HG03442 (cell line): ENCODE measurements at regions not wholly inside any gene's neighbourhood (a gene's known extent, or its start where the extent isn't known, plus 50 kb on each side); places are given as distances from the start of the nearest gene placed in this dataset.
"Not testable (repeated sequence)": the region's sequence is repeated elsewhere in the genome, so short reads cannot be mapped to it uniquely, and the experiment has no call there.

ENCODE experiments used
- ATAC-seq: cut with Tn5 transposase; IDR thresholded peaks from one replicate; pipeline ENCODE4 v1.9.1; 2021; ENCODE audit warnings: mild to moderate bottlenecking, moderate library complexity; ENCODE audit not compliant: unreplicated experiment

DNA sequence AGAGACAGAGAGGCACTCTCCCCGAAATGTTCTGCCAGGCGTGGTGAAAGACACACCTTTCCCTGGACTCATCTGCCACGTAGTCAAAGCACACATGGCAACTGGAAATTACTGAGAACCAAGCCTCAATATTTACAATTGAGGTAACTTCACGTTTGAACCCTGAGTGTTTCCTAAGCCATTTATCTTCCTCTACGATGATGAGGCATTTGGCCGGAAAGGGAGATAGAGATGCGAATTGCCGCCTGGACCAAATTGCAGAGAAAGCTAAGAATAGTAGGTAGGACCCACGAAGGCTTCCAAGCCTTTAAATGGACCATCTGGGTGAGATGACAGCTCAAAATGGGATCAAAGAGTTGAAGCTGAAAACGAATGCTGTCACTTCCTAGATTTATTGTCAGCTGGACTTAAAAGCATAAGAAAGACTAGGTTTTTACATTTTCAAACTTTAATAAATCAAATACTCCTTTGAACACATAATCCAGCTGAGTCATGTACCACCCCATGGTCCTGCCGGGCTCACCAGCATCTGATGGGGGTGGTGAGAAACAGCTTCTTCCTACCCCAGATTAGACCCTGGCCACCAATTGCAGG is 135.6 kb upstream of the LYZL2 start:
- ATAC-seq, result no peak

DNA sequence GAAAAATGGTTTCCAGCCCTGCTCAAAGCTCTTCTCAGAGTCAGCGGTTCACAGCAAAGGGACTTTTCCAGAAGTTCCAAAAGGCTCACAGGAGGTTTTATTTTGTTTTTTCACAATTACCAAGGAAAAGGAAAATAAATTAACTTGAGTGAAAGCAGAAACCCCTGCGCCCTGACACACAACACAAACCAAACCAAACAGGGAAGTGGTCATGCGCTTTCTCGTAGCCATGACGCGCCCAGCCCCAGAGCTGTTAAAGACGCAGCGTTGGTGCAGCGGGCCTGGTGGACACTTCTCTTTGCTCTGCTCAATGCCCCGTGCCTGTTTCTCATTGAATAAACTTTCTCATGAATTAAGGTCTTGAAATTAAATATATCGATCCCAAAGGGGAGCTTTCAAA is 134.4 kb upstream of the LYZL2 start:
- ATAC-seq, result no peak

DNA sequence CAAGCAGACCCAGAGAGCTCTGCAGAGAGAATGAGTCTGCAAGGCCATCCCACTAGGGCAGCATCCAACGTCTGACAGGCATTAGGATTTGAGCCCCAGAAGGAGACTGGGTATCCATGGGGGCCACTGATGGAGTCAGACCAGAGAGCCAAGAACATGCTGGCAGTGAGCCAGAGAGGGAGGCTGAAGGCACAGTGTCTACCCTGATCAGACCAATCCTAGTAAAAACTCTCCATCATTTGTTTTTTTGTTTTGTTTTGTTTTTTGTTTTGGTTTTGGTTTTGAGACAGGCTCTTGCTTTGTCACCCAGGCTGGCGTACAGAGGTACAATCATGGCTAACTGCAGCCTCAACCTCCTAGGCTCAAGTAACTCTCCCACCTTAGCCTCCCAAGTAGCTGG is 133.1 kb upstream of the LYZL2 start:
- no peak for ATAC-seq

DNA sequence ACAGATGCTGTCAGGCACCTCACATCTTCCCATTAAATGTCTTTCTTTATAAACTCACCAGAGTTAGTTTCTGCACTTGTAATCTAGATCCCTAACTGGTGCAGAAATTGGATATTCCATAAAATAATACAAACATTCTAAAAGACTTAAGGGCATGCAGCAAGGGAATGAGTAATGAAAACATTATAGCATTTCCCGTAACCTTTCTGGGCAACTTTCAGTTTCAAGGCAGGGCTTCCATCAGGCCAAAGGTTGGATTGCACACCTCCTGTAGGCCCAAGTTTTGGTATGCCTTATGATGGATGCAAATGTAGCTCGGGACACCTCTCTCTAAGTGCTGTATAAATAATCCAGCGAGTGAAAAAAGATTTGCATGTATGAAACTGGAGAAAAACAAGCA is 129.9 kb upstream of the LYZL2 start:
- ATAC-seq, result no peak

DNA sequence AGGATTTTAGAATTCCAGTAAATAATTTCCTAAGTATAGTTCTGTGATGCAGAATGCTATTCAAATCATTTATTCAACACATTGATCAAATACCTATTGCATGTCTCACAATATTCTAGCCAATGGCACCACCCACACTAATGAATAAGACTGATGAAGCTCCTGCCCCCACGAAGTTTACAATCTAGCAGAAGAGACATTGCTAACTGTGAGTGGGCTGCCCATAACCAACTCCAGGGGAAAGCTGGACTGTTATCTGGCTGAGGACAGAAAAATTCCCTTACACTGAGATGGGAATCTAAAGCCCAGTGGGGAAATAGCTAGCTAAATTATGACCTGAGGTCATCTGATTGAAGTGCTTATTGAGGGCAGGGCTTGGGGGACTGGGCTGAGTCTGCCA is 128.8 kb upstream of the LYZL2 start:
- ATAC-seq, result no peak

DNA sequence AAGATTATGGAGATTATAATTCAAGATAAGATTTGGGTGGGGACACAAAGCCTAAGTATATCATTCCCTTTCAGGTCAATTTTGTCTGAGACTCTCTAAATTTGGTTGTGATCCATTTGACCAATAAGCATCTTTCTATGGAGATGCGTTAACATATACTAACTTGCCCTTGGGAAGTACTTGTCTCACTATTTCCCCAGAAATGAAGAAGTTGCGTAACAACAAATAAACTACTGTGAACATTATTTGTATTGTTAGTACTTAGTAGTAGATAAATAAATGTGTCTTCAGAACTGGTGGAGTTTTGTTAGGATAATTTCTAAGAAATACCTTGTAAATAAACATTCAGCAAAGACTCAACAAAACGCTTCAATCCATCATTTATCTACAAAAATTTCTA is 127.3 kb upstream of the LYZL2 start:
- ATAC-seq, result no peak

DNA sequence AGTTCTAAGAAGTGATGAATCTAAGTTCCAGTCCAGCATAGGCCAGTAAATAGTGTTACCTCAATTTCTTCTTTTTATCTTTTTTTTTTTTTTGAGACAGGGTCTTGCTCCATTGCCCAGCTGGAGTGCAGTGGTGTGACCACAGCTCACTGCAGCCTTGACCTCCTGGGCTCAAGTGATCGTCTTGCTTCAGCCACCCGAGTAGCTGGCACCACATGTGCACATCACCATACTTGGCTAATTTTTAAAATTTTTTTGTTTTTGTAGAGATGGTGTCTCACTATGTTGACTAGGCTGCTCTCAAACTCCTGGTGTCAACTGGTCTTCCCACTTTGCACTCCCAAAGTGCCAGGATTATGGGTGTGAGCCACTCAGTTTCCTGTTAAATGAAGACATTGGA is 126.6 kb upstream of the LYZL2 start:
- no peak for ATAC-seq

DNA sequence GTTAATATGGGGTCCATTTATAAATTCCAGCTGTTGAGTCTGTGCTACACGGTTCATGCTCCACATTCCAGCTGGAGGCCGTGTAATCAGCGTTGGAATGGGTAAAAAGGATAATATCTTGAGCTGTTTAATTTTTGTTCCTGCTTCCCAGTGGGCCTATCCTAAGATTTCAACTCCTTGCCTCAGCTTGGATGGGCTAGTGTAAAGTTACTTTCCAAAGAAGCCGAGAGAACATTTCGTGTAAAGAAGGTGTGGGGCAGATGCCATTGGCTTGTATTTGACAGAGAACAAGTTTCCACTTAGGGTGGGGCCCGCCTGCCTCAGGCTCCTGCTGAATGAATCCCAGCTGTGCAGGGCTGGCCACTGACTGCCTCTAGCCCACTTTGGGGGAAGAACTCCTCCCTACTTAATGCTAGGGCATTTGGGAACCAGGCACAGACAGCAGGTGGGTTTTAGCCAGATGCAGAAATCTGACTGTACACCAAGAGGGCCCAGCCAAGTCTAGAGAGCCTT is 125.9 kb upstream of the LYZL2 start:
- no peak for ATAC-seq

DNA sequence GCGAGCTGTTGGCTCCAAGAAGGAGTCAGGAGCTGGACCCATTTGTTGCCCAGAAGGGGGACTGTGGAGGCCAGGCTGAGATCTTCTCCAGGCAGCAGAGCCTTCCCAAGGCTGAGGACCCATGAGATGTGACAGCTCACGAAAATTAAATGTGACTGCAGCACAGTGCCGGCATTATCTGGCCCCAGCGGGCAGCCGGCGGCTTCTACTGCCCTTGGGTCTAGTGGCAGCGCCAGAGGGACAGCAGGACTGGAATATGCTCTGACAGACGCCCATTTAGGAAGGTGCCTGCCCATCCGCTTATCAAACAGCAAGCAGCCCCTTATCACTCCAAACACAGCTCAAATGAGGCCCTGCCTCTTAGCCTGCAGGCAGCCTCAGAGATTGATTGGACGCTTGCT is 122.9 kb upstream of the LYZL2 start:
- no peak for ATAC-seq

DNA sequence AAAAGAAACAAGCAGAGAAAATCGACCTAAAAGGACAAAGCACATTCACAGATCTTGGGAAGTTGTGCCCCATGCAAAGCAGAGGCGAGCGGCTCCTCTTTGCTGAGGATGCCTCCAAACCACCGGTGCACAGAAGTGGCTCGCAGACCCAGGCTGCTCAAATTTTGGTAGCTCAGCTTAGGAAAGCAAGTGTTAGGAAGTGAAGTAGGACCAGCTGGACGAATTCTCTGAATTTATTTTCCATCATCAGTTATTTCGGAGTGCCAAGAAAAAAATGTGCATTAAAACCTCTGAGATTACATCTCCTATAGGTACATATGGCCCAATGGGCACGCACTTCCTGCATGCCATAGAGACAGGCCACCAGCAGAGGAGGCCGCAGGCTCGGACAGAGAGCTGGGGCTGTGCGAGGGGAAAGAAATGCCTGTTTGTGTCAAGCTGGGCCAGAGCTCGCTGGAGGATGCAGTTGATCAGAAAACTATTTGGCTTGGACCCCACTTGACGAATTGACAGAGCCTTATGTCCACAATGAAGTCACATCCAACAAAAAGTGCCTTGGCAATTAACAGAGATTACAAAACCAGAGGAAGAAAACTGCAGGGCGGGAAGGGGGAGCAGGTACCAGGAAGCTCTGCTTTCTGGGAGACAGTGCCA is 122.3 kb upstream of the LYZL2 start:
- ATAC-seq, result no peak

DNA sequence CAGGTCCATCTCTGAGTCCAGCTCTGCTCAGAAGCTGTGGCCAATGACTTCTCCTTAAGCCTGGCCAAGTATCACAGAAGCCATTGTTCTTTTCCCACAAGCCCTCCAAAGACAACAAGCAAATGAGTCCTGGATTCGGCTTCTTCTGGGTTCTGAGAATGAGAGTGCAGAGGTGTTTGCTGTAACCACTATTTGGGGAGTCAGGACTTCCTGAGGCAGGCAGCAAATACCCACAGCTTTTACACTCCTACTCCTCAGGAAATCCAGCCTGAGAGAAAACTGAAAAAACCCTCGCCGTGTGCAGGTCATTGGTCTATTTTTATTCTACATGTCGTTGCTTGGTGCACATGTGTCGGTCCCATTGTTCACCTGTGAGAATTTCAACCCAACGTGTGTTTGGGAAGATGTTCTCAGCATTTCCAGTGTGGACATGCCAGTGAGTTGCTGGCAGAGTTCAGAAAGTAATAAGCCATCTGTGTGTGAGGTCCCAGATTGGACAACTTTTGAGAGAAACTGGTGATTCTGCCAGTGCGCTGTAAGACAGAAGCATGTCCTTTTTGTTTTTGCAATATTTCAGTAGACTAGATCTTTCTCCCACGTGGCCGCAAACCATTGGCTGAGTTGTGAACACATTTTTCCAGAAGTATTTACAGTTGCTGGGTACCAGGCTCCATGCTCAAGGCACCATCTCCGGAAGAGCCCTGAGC is 121.6 kb upstream of the LYZL2 start:
- ATAC-seq, result peak; percentile 69

DNA sequence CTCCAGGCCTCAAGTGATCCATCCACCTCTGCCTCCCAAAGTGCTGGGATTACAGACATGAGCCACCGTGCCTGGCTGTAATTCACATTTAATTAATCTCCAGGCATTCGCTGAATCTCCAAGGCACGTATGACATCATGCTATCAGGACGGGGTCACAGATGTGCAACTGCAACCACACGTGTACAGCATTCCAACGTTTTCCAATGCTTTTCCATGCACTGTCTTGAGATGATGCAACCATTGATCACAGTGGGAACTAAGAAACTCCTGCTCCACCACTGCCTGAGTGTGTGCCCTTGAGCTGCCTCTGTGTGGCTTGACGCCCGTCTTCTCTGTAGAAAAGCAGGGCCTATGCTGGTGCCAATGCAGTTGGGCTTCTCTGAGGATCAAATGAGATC is 119.8 kb upstream of the LYZL2 start:
- no peak for ATAC-seq

DNA sequence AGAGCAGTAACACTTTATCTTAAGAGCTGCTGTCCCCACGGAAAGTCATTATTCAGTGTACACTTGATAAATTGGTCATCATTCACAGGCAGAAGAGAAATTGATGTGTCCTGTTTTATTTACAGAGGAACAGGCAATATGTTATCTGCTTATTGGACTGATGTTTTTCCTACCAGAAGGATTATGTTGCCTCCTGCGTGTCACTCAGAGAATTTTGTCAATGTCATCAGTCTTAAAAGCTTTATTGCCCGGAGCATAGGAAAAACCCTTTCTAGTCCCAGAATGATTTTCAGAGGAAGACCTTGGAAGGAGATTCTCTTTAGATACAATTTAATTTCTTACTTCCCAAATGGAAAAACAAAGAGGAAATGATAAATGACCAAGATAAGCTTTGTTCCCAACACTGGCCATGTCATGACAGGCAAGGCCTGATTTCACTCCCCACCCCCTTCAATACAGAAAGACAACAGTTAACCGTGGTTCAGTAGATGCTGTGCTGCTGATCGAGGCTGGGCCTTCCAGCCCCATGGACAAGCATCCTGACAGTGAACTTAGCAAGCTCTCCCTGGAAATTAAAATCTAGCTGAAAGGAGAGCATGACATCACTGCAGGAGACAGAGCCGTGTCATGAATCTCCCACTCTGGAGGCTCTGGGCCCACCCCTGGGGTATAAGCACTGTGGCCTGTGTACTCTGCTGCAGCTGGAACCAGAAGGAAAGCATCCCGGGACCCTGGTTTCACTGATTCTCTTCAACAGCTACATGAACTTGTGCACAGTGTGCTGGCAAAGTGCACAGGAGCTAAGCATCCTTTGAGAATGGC is 118.8 kb upstream of the LYZL2 start:
- no peak for ATAC-seq

DNA sequence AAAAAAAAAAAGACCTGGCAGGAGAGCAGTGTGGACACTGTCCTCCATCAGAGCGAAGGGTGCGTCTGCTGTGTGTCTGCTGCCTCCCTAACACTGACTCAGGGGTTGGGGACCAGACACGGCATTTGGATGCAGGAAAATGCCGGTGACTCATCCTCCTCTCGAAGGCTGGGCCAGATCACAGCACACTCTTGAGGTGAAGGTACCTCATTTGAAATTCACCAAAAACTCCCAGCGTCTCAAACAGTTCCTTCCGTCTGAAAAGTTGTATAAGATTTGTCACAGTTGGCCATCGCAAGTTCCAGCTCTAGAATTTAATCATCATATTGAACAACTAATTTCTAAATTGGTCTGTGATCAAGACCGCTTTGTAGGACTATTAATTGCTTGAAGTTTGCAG is 118.1 kb upstream of the LYZL2 start:
- peak; percentile 39 for ATAC-seq

DNA sequence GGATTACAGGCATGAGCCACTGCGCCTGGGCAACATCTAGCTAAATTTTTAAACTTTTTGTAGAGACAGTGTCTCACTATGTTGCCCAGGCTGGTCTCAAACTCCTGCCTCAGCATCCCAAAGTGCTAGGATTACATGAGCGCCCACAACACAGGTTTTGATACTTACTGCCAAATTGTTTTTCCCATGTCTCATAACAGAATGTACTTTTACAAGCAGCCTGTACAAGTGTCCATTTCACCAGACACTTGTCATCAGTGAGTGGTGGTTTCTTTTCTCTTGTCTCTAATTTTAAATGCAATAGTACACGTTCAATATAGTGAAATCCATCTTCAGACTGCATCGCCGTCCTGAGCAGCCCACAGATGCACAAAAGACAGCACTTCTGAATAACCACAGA is 116.4 kb upstream of the LYZL2 start:
- ATAC-seq, result no peak

DNA sequence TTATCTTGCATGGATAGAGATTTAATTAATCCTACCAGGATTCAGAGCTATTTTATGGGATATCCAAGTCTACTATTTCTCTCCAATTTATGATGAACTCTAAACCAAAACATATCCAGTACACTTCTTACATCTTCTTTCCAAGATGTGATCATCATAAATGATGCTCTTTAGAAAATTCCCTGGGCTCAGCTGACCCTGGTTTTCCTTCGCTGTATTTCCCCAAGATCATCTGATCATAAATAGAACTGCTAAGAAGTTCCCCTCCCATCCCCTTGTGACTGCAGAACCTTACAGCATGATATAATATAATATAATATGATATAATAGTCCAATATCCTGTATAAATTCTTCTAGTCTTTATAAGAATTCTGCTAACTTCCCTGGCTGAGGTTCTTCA is 114.6 kb upstream of the LYZL2 start:
- no peak for ATAC-seq

DNA sequence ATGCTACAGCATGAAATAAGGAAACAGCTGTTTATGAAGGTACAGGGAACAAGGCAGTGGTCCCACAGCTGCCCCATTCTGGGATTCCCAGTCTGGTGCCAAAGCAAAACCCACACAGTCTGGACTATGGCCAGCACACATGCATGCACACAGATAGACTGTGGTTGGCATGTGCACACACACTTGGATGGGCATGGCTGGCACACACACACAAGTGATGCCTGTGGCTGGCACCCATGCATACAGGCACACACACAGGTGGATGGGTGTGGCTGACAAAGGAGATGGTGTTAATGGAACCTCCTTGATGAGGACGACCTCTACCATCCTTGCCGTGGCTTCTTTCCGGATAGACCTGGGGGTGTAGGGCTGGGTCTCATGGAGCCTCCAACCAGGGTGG is 114.0 kb upstream of the LYZL2 start:
- ATAC-seq, result no peak

DNA sequence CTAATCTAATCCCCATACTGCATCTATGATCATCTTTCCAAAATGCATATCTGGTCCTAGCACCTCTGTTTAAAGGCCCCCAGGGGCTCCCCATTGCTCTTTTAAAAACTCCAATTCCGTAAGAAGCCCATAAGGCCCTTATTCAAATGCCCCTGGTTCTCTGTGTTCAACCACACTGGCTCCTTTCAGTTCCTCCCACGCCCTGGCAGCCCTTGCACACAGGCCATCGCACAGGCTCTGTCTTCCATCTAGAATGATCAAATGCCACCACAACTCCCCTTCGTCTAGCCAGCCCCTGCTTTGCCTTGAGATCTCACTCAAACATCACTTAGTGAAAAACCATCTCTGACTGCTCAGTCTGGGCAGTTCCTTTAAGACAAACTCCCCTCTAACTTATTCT is 112.9 kb upstream of the LYZL2 start:
- peak; percentile 78 for ATAC-seq

DNA sequence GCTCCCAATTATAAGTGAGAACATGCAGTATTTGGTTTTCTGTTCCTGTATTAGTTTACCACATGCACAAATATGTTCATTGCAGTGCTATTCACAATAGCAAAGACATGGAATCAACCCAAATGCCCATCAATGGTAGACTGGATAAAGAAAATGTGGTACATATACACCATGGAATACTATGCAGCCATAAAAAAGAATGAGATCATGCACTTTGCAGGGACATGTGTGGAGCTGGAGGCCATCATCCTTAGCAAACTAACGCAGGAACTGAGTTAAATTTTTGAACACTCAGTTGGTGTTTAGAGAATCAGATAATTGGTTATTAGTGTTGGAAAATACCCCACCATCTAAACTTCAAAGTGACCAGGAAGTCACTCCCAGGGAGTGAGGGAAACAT is 111.2 kb upstream of the LYZL2 start:
- ATAC-seq, result not testable (repeated sequence)

DNA sequence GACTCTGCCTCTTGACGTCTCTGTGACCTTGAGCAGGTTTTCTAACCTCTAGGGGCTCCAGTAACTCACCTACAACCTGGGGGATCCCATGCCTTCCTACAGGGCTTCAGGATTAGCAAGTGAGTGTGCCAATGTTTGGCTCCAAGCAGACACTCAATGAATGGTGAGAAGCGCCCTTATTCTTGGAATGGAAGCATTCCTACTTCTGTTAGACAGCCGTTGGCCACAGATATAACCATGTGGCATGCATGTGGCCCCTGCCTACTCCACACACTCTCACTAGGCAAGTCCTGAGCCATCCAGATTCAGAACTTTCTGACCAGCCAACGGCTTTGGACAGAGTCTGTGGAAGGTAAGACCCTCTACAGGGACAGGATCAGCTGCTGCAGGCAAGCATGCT is 108.9 kb upstream of the LYZL2 start:
- no peak for ATAC-seq

DNA sequence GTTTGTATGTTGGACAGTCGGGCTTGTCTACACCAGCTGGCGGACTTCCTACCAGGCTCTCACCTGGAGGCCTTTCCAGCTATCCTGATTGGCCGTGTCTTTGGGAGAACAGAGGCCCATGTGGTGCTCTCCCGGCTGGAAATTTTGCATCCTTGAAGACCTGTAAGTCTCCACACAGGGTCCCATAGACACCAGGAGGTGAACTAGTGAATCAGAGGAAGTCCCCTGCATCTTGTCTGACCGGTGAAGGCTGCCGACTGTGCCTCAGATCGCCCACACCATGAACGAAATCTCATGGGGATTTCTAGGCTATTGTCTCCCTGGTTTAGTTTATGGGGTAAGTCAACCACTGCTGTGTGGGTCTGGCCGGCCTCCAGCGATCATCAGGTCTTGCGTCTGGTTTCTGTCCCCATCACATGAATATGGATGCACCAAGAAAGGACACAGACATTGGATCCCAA is 108.4 kb upstream of the LYZL2 start:
- ATAC-seq, result peak; percentile 38
